Tibial nerve (tissue), 4 donors: ENCODE measurements at regions not wholly inside any gene's neighbourhood (a gene's known extent, or its start where the extent isn't known, plus 50 kb on each side); places are given as distances from the start of the nearest gene placed in this dataset.
"Not testable (repeated sequence)": the region's sequence is repeated elsewhere in the genome, so short reads cannot be mapped to it uniquely, and the experiment has no call there.

Experiments used
- EP300 ChIP-seq, 2 donors: sonication (generic); formaldehyde crosslinking; IDR thresholded peaks; one replicate each; pipeline ENCODE4 v1.6.1; 2017; ENCODE audit warnings: antibody characterized with exemption in 2 of 2, mild to moderate bottlenecking in 1 of 2
- POLR2A ChIP-seq, 2 donors: fragments of 450-650 bp; IDR thresholded peaks; one replicate each; pipeline ENCODE4 v1.6.1; 2017; ENCODE audit warnings: antibody characterized with exemption in 2 of 2, mild to moderate bottlenecking in 2 of 2, moderate library complexity in 2 of 2
- TF ChIP-seq, protein P1 (sequence below), 5 experiments: fragments of 200-600 bp in 3 of 5; fragments of 450-650 bp in 2 of 5; sonication (generic) in 3 of 5; IDR thresholded peaks; one replicate each; pipeline ENCODE4 v1.5.1; 2016 to 2019; ENCODE audit warnings: antibody characterized with exemption in 5 of 5, mild to moderate bottlenecking in 3 of 5, moderate library complexity in 2 of 5

DNA sequence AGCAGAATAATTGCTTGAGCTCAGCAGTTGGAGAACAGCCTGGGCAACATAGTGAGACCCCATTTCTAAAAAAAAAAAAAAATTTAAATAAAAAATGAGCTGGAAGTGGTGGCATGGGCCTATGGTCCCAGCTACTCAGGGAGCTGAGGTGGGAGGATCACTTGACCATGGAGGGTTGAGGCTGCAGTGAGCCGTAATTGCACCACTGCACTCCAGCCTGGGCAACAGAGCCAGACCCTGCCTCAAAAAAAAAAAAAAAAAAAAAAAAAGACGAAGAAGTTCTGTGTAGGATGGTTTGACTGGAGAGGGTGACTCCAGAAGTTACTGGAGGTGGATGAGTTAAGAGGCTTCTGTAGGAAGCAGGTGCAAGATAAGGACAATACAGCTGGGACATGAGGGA, 63.4 kb upstream of the VGLL4 start:
- TF ChIP-seq, protein P1, sequence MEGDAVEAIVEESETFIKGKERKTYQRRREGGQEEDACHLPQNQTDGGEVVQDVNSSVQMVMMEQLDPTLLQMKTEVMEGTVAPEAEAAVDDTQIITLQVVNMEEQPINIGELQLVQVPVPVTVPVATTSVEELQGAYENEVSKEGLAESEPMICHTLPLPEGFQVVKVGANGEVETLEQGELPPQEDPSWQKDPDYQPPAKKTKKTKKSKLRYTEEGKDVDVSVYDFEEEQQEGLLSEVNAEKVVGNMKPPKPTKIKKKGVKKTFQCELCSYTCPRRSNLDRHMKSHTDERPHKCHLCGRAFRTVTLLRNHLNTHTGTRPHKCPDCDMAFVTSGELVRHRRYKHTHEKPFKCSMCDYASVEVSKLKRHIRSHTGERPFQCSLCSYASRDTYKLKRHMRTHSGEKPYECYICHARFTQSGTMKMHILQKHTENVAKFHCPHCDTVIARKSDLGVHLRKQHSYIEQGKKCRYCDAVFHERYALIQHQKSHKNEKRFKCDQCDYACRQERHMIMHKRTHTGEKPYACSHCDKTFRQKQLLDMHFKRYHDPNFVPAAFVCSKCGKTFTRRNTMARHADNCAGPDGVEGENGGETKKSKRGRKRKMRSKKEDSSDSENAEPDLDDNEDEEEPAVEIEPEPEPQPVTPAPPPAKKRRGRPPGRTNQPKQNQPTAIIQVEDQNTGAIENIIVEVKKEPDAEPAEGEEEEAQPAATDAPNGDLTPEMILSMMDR (IDR thresholded peaks at IDR 0.05): not testable (repeated sequence)
- not testable (repeated sequence) for TF ChIP-seq EP300, POLR2A (IDR thresholded peaks at IDR 0.05)
